Peyer's patch (tissue), 4 donors: ENCODE measurements at regions not wholly inside any gene's neighbourhood (a gene's known extent, or its start where the extent isn't known, plus 50 kb on each side); places are given as distances from the start of the nearest gene placed in this dataset.

Experiments
- POLR2A ChIP-seq, 2 donors: fragments of 450-650 bp; IDR thresholded peaks; one replicate each; pipeline ENCODE4 v1.5.1; 2017; ENCODE audit warnings: antibody characterized with exemption in 2 of 2, mild to moderate bottlenecking in 2 of 2, moderate library complexity in 2 of 2
- TF ChIP-seq, protein P1 (sequence below), 6 experiments: fragments of 450-650 bp in 4 of 6; fragments of 200-600 bp in 2 of 6; sonication (generic) in 1 of 6; IDR thresholded peaks; one replicate each; pipeline ENCODE4 v1.5.1; 2017 to 2019; ENCODE audit warnings: antibody characterized with exemption in 6 of 6, mild to moderate bottlenecking in 3 of 6, moderate library complexity in 1 of 6

DNA sequence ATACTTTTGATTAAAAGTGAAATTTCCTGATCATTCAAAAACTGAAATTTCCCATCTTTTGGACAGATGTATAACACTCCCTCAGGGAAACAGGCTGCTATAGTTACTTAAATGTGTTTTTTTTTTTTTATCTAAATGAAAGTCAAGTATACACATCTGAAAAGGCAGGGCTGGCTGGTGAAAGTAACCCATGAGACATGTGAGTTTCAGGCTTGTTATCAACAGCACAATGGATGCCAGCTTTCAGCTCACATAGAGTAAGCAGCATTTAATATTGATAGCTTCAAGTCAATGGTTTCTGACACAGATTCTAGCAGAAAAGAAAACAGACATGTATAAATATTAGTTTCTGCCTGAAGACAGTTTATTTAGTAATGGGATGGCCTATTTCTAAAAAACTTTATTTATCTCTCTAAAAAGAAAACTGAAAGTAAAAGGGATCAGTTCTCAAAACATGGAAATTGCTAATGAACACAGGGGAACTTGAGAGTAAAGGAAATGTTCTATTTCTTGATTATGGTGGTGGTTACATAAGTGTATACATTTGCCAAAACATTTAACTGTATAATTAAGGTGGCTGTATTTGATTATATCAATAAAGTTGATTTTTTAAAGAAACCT is 89.7 kb upstream of the CMC1 start:
- TF ChIP-seq, protein P1, sequence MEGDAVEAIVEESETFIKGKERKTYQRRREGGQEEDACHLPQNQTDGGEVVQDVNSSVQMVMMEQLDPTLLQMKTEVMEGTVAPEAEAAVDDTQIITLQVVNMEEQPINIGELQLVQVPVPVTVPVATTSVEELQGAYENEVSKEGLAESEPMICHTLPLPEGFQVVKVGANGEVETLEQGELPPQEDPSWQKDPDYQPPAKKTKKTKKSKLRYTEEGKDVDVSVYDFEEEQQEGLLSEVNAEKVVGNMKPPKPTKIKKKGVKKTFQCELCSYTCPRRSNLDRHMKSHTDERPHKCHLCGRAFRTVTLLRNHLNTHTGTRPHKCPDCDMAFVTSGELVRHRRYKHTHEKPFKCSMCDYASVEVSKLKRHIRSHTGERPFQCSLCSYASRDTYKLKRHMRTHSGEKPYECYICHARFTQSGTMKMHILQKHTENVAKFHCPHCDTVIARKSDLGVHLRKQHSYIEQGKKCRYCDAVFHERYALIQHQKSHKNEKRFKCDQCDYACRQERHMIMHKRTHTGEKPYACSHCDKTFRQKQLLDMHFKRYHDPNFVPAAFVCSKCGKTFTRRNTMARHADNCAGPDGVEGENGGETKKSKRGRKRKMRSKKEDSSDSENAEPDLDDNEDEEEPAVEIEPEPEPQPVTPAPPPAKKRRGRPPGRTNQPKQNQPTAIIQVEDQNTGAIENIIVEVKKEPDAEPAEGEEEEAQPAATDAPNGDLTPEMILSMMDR (IDR thresholded peaks at IDR 0.05) = no peak
- TF ChIP-seq POLR2A (IDR thresholded peaks at IDR 0.05) = no peak
